ENCODE measurements at regions not wholly inside any gene's neighbourhood (a gene's known extent, or its start where the extent isn't known, plus 50 kb on each side); places are given as distances from the start of the nearest gene placed in this dataset.

- TF ChIP-seq POLR2A (IDR thresholded peaks at IDR 0.05; ENCODE audit: low read length) (no peak), GATA1 (IDR thresholded peaks at IDR 0.05; ENCODE audit: low read depth, low read length) (no peak)
These were observed 214.0 kb upstream of the EXOC2 start for GRCh38 chr6:906920-907319.
